Heart right ventricle (tissue), 16 donors: ENCODE measurements at regions not wholly inside any gene's neighbourhood (a gene's known extent, or its start where the extent isn't known, plus 50 kb on each side); places are given as distances from the start of the nearest gene placed in this dataset.

ENCODE experiments used
- ATAC-seq, 8 donors: fragments of 200-7000 bp; cut with Tn5 transposase; one replicate each; pipeline ENCODE4 v1.9.1; 2020; ENCODE audit warnings: mild to moderate bottlenecking in 8 of 8, moderate library complexity in 8 of 8, moderate number of reproducible peaks in 1 of 8
- DNase-seq, 2 donors: peaks; one replicate each; pipeline ENCODE4 v3.0.0-alpha.2; 2020
- H3K27ac ChIP-seq, 10 donors: fragments of 200-600 bp; sonication (generic) in 2 of 10; one replicate each; pipeline versions ENCODE4 v1.5.0 to v1.8.0; 2020 to 2022; ENCODE audit warnings: mild to moderate bottlenecking in 3 of 10
- H3K27me3 ChIP-seq, 7 donors: fragments of 200-600 bp; one replicate each; pipeline ENCODE4 v1.8.0; 2021 to 2022; ENCODE audit warnings: mild to moderate bottlenecking in 2 of 7
- H3K36me3 ChIP-seq, 9 donors: fragments of 200-600 bp; sonication (generic) in 1 of 9; one replicate each; pipeline versions ENCODE4 v1.5.0 to v1.8.0; 2020 to 2022; ENCODE audit warnings: mild to moderate bottlenecking in 2 of 9
- H3K4me1 ChIP-seq, 9 donors: fragments of 200-600 bp; sonication (generic) in 1 of 9; one replicate each; pipeline versions ENCODE4 v1.5.0 to v1.8.0; 2020 to 2022; ENCODE audit warnings: mild to moderate bottlenecking in 4 of 9
- H3K4me3 ChIP-seq, 10 donors: fragments of 200-600 bp; sonication (generic) in 2 of 10; one replicate each; pipeline versions ENCODE4 v1.5.0 to v1.8.0; 2020 to 2022; ENCODE audit warnings: mild to moderate bottlenecking in 7 of 10, moderate library complexity in 2 of 10
- H3K9me3 ChIP-seq, 11 donors: fragments of 200-600 bp in 10 of 11; sonication (generic) in 2 of 11; one replicate each; pipeline versions ENCODE4 v1.5.0 to v1.8.0; 2013 to 2022; ENCODE audit warnings: mild to moderate bottlenecking in 2 of 11, control low read depth in 1 of 11, moderate library complexity in 1 of 11
- CTCF ChIP-seq, 9 donors: fragments of 200-600 bp; sonication (generic) in 2 of 9; IDR thresholded peaks; one replicate each; pipeline versions ENCODE4 v1.5.0 to v1.8.0; 2021 to 2022; ENCODE audit warnings: antibody characterized with exemption in 9 of 9, mild to moderate bottlenecking in 5 of 9, moderate library complexity in 1 of 9
- WGBS, 2 donors: extraction: QIAGEN DNeasy Blood & Tissue Kit; methylation state at CpG; one replicate each; pipeline ENCODE4 v1.1.7; 2013; ENCODE audit warnings: inconsistent platforms in 1 of 2; 5-methylcytosine and 5-hydroxymethylcytosine counted together
- intact Hi-C, 10 donors: fragments of 100-400 bp; cut with DNase I; formaldehyde crosslinking; loops; one replicate each; pipeline versions ENCODE4 v1.11.1 to v1.14.2; 2022
- donor health status: Arrhythmogenic right ventricular cardiomyopathy.
- donor health status: ischemic (EF 13 %, LVEDD 7.1; RV severe dilation, severe dysfunction).
- donor health status: healthy with polysubstance abuse.
- donor health status: DM: no; HTN: yes; CAD: no.
- donor health status: DM: no; HTN: no; CAD: no.
- donor health status: ischemic (EF 25% LVEDD 6.9; RV normal size, moderate dysfunction).
- donor health status: ischemic (EF 25% LVEDD 5.7; RV mildly dilated, moderate dysfunction).
- donor health status: healthy.
- donor health status: DM: yes; HTN: yes; CAD: no.
- donor health status: Ischemic cardiomyopathy.
- donor health status: ischemic (EF 35%, LVEDD 5.7; RV mildly dilated, moderate dysfunction).
- donor health status: nonischemic (EF 11% LVEDD 7.7; RV severe dilation, severe dysfunction).
- donor health status: DM: yes; HTN: yes; CAD: no.
- donor health status: PGD.
- donor health status: ischemic (EF 29% LVEDD 5.4; RV normal size, mild dysfunction).
- donor health status: nonischemic (EF 23%, LVEDD 6.1; RV moderate dilation, normal function).

GRCh38 chr11:79522626-79523025 lies 81.8 kb upstream of the TENM4 start:
- intact Hi-C loops, result no loop called here
- H3K27me3 ChIP-seq, result no peaks in the 10 kb centered on the region
- H3K9me3 ChIP-seq, result peaks cover 0 to 7% (median 0%) of the 10 kb centered on the region in 11 donors
- no peak for TF ChIP-seq CTCF (IDR thresholded peaks at IDR 0.05)
- DNase-seq (no peak), ATAC-seq (no peak)
- 88 to 96% methylated on average over 1 of the region's 1 CpG for WGBS, 2 donors
- H3K36me3 ChIP-seq, result no peaks in the 10 kb centered on the region
- no peak overlapping the region for H3K4me3 ChIP-seq
- H3K4me1 ChIP-seq, result no peaks in the 10 kb centered on the region
- H3K27ac ChIP-seq, result no peak overlapping the region

- no peak for TF ChIP-seq CTCF (IDR thresholded peaks at IDR 0.05)
- H3K4me3 ChIP-seq, result no peak overlapping the region
- DNase-seq (no peak), ATAC-seq (no peak)
- peaks cover 0 to 12% (median 0%) of the 10 kb centered on the region in 11 donors for H3K9me3 ChIP-seq
- no peak overlapping the region for H3K27ac ChIP-seq
- intact Hi-C loops, result no loop called here
- no peaks in the 10 kb centered on the region for H3K4me1 ChIP-seq
- no peaks in the 10 kb centered on the region for H3K36me3 ChIP-seq
- WGBS, 2 donors, result 95 to 96% methylated on average over 5 of the region's 5 CpGs
- peaks cover 0 to 4% (median 0%) of the 10 kb centered on the region in 7 donors for H3K27me3 ChIP-seq
Observed at GRCh38 chr11:79520086-79520485, 79.3 kb upstream of the TENM4 start.

GRCh38 chr11:79515781-79516180 lies 75.0 kb upstream of the TENM4 start:
- intact Hi-C loops, result no loop called here
- no peaks in the 10 kb centered on the region for H3K36me3 ChIP-seq
- peaks cover 0 to 16% (median 4%) of the 10 kb centered on the region in 11 donors for H3K9me3 ChIP-seq
- no peak for DNase-seq
- WGBS, 2 donors, result 36 to 39% methylated on average over 1 of the region's 1 CpG
- H3K4me1 ChIP-seq, result peaks cover 0 to 16% (median 0%) of the 10 kb centered on the region in 9 donors
- peaks cover 0 to 5% (median 0%) of the 10 kb centered on the region in 7 donors for H3K27me3 ChIP-seq
- no peak overlapping the region for H3K27ac ChIP-seq
- TF ChIP-seq CTCF (IDR thresholded peaks at IDR 0.05), result no peak
- ATAC-seq, result no peak
- no peak overlapping the region for H3K4me3 ChIP-seq

- no peak for ATAC-seq
- intact Hi-C loops, result no loop called here
- 81 to 92% methylated on average over 2 of the region's 2 CpGs for WGBS, 2 donors
Observed at GRCh38 chr11:79514695-79515094, 73.9 kb upstream of the TENM4 start.

More at GRCh38 chr11:79514695-79515094, 73.9 kb upstream of the TENM4 start:
- Histone ChIP-seq H3K4me1 (peaks cover 0 to 16% (median 0%) of the 10 kb centered on the region in 9 donors), H3K27ac (no peak overlapping the region), H3K36me3 (no peaks in the 10 kb centered on the region), H3K27me3 (peaks cover 0 to 5% (median 0%) of the 10 kb centered on the region in 7 donors), H3K4me3 (no peak overlapping the region), H3K9me3 (peaks cover 0 to 16% (median 4%) of the 10 kb centered on the region in 11 donors)
- no peak for TF ChIP-seq CTCF (IDR thresholded peaks at IDR 0.05)
- no peak for DNase-seq
